Tibial nerve (tissue), 4 donors: ENCODE measurements at regions not wholly inside any gene's neighbourhood (a gene's known extent, or its start where the extent isn't known, plus 50 kb on each side); places are given as distances from the start of the nearest gene placed in this dataset.

Source experiments
- DNase-seq, 2 donors: peaks; one replicate each; pipeline ENCODE4 v3.0.0-alpha.2; 2019; ENCODE audit warnings: low spot score in 2 of 2
- H3K27ac ChIP-seq, 4 donors: fragments of 200-600 bp; sonication (generic) in 3 of 4; one replicate each; pipeline ENCODE4 v1.5.1; 2017 to 2019; ENCODE audit warnings: mild to moderate bottlenecking in 1 of 4
- H3K27me3 ChIP-seq, 2 donors: fragments of 200-600 bp; sonication (generic) in 1 of 2; one replicate each; pipeline versions ENCODE4 v1.5.1 to v1.6.0; 2017 to 2019
- H3K36me3 ChIP-seq, 3 donors: fragments of 200-600 bp; sonication (generic); one replicate each; pipeline ENCODE4 v1.5.1; 2018 to 2019
- H3K4me1 ChIP-seq, 4 donors: fragments of 200-600 bp; sonication (generic) in 3 of 4; one replicate each; pipeline ENCODE4 v1.5.1; 2017 to 2019
- H3K4me3 ChIP-seq, 4 donors: fragments of 200-600 bp; sonication (generic) in 3 of 4; one replicate each; pipeline ENCODE4 v1.5.1; 2017 to 2019; ENCODE audit warnings: mild to moderate bottlenecking in 1 of 4, moderate library complexity in 1 of 4
- H3K9me3 ChIP-seq, 4 donors: fragments of 200-600 bp; sonication (generic) in 3 of 4; one replicate each; pipeline ENCODE4 v1.5.1; 2017 to 2019
- EP300 ChIP-seq, 2 donors: sonication (generic); formaldehyde crosslinking; IDR thresholded peaks; one replicate each; pipeline ENCODE4 v1.6.1; 2017; ENCODE audit warnings: antibody characterized with exemption in 2 of 2, mild to moderate bottlenecking in 1 of 2
- POLR2A ChIP-seq, 2 donors: fragments of 450-650 bp; IDR thresholded peaks; one replicate each; pipeline ENCODE4 v1.6.1; 2017; ENCODE audit warnings: antibody characterized with exemption in 2 of 2, mild to moderate bottlenecking in 2 of 2, moderate library complexity in 2 of 2
- WGBS, 2 donors: methylation state at CpG; one replicate each; pipeline ENCODE4 v1.1.5; 2018; 5-methylcytosine and 5-hydroxymethylcytosine counted together
- TF ChIP-seq, protein P1 (sequence below), 5 experiments: fragments of 200-600 bp in 3 of 5; fragments of 450-650 bp in 2 of 5; sonication (generic) in 3 of 5; IDR thresholded peaks; one replicate each; pipeline ENCODE4 v1.5.1; 2016 to 2019; ENCODE audit warnings: antibody characterized with exemption in 5 of 5, mild to moderate bottlenecking in 3 of 5, moderate library complexity in 2 of 5

DNA sequence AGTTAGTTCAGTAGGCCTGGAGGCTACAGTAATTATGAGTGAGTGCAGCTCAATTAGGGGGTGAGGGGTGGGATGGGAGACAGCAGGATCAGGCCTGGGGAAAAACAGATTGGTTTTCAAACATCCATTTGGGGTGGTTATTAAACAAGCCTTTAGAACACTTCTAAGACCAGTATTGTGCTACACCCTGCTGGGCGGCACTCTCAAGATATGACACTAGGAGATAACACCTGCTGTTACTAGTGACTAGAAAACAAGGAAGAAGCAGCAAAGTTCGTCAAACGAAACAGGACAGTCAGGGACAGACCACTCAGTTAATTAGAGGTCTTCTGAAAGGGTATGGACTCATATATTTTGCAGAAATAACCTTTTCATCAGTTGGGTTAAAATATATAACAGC is 353.6 kb downstream of the PTEN start:
- Histone ChIP-seq H3K4me1 (peaks cover 0 to 18% (median 8%) of the 10 kb centered on the region in 4 donors), H3K27ac (no peak overlapping the region), H3K27me3 (no peaks in the 10 kb centered on the region), H3K4me3 (no peak overlapping the region), H3K9me3 (no peaks in the 10 kb centered on the region), H3K36me3 (no peaks in the 10 kb centered on the region)
- TF ChIP-seq, protein P1, sequence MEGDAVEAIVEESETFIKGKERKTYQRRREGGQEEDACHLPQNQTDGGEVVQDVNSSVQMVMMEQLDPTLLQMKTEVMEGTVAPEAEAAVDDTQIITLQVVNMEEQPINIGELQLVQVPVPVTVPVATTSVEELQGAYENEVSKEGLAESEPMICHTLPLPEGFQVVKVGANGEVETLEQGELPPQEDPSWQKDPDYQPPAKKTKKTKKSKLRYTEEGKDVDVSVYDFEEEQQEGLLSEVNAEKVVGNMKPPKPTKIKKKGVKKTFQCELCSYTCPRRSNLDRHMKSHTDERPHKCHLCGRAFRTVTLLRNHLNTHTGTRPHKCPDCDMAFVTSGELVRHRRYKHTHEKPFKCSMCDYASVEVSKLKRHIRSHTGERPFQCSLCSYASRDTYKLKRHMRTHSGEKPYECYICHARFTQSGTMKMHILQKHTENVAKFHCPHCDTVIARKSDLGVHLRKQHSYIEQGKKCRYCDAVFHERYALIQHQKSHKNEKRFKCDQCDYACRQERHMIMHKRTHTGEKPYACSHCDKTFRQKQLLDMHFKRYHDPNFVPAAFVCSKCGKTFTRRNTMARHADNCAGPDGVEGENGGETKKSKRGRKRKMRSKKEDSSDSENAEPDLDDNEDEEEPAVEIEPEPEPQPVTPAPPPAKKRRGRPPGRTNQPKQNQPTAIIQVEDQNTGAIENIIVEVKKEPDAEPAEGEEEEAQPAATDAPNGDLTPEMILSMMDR (IDR thresholded peaks at IDR 0.05): no peak
- TF ChIP-seq EP300 (IDR thresholded peaks at IDR 0.05): no peak
- no peak for TF ChIP-seq POLR2A (IDR thresholded peaks at IDR 0.05)
- DNase-seq: no peak
- 93 to 96% methylated on average over 3 of the region's 3 CpGs for WGBS, 2 donors

GRCh38 chr10:88218362-88218761 is 354.9 kb downstream of the PTEN start:
- Histone ChIP-seq H3K9me3 (no peaks in the 10 kb centered on the region), H3K27ac (no peak overlapping the region), H3K36me3 (no peaks in the 10 kb centered on the region), H3K27me3 (no peaks in the 10 kb centered on the region), H3K4me3 (no peak overlapping the region), H3K4me1 (peaks cover 0 to 10% (median 6%) of the 10 kb centered on the region in 4 donors)
- DNase-seq: no peak
- 87 to 98% methylated on average over 3 of the region's 3 CpGs for WGBS, 2 donors
- no peak for TF ChIP-seq EP300 (IDR thresholded peaks at IDR 0.05)
- TF ChIP-seq, protein P1 (IDR thresholded peaks at IDR 0.05): no peak
- TF ChIP-seq POLR2A (IDR thresholded peaks at IDR 0.05): no peak

GRCh38 chr10:88219753-88220152 is 356.3 kb downstream of the PTEN start:
- TF ChIP-seq, protein P1 (IDR thresholded peaks at IDR 0.05): no peak
- TF ChIP-seq POLR2A (IDR thresholded peaks at IDR 0.05): no peak
- TF ChIP-seq EP300 (IDR thresholded peaks at IDR 0.05): no peak
- Histone ChIP-seq H3K36me3 (no peaks in the 10 kb centered on the region), H3K9me3 (no peaks in the 10 kb centered on the region), H3K4me1 (peaks cover 0 to 10% (median 6%) of the 10 kb centered on the region in 4 donors), H3K27ac (peak overlapping the region in 1 of 4 donors; percentile 18), H3K27me3 (no peaks in the 10 kb centered on the region), H3K4me3 (no peak overlapping the region)
- WGBS, 2 donors: 40 to 70% methylated on average over 2 of the region's 2 CpGs
- DNase-seq: no peak

DNA sequence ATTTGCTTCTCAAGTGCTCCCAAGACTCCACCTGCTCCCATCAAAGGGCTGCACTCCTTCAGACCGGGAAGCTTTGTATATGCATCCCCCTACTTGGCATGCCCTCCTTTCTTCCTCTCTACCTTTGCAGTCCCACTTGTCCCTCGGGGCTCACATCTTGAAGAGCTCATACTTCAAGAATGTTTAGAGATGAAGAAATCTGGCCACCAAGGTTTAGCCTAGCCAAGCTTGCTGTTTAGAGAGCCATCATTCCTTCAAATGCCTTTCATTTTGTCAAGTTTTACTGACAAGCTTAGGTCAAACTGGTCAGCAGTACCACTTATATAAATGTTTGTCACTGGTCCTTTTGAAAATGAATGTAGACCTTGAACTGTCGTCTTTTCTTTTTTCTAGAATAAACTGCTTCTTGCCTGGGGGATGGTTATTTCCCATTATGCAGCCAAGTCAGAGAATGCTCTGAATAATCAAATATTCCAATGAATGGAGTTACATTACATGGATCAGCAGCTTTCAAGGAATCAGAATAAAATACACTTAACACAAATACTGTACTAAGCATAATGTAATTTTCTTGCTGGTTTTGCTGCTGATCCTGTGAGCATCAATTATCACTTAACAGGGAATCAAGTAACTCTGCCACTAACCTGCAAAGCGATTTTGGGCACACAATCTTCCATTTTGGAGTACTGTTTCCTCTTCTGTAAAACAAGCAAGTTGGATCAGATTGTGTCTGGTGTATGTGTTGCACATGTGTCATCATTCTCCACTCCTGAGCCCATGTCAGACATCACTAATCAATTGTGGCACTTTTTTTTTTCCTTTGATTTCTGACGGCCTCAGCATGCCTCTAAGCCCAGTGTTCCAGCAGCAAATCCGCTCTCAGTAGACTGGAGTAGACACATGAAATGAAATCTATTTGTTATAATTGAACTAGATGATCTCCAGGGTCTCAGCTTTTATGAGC is 357.9 kb downstream of the PTEN start:
- no peak for TF ChIP-seq EP300 (IDR thresholded peaks at IDR 0.05)
- TF ChIP-seq, protein P1 (IDR thresholded peaks at IDR 0.05): no peak
- no peak for TF ChIP-seq POLR2A (IDR thresholded peaks at IDR 0.05)
- WGBS, 2 donors: 70 to 75% methylated on average over 6 of the region's 6 CpGs
- Histone ChIP-seq H3K4me1 (peaks cover 0 to 15% (median 8%) of the 10 kb centered on the region in 4 donors), H3K4me3 (no peak overlapping the region), H3K27ac (no peak overlapping the region), H3K27me3 (no peaks in the 10 kb centered on the region), H3K36me3 (no peaks in the 10 kb centered on the region), H3K9me3 (no peaks in the 10 kb centered on the region)
- no peak for DNase-seq

- Histone ChIP-seq H3K4me1 (peaks cover 0 to 30% (median 13%) of the 10 kb centered on the region in 4 donors), H3K36me3 (no peaks in the 10 kb centered on the region), H3K4me3 (no peak overlapping the region), H3K9me3 (no peaks in the 10 kb centered on the region), H3K27me3 (no peaks in the 10 kb centered on the region), H3K27ac (peak overlapping the region in 1 of 4 donors; percentile 56)
- DNase-seq: no peak
- TF ChIP-seq, protein P1 (IDR thresholded peaks at IDR 0.05): no peak
- TF ChIP-seq EP300 (IDR thresholded peaks at IDR 0.05) (no peak), POLR2A (IDR thresholded peaks at IDR 0.05) (no peak)
- 76% methylated on average over 1 of the region's 1 CpG for WGBS, 2 donors
These were observed 359.5 kb downstream of the PTEN start for GRCh38 chr10:88222881-88223280.
